HG03575 (cell line): ENCODE measurements at regions not wholly inside any gene's neighbourhood (a gene's known extent, or its start where the extent isn't known, plus 50 kb on each side); places are given as distances from the start of the nearest gene placed in this dataset.
"Not testable (repeated sequence)": the region's sequence is repeated elsewhere in the genome, so short reads cannot be mapped to it uniquely, and the experiment has no call there.

ENCODE experiments used
- ATAC-seq: cut with Tn5 transposase; IDR thresholded peaks from one replicate; pipeline ENCODE4 v1.9.1; 2021; ENCODE audit not compliant: unreplicated experiment, insufficient number of reproducible peaks, low FRiP score; ENCODE audit errors: extremely low read depth

GRCh38 chr2:166831930-166832329, 56.4 kb upstream of the XIRP2 start:
- no peak for ATAC-seq

- ATAC-seq = no peak
Observed at GRCh38 chr2:166825914-166826313, 62.4 kb upstream of the XIRP2 start.

DNA sequence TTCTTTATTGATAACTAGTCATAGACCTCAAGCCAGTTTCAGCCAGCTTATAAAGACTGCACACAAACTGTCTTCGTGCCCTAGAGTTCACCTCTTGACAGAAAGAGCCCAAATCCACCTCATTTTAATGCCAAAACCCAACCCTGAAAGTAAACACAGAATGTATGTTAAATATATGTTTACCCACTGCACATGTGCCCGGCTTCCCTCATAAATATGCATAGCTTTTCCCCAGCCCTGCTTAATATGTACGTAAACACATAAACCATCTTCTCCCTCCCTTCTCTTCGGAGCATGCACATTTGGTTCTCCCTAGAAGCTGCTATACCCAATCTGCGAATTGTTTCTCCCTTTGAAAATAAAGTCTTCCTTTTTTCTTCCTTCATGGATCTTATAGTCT, 73.9 kb upstream of the XIRP2 start:
- ATAC-seq = no peak

- ATAC-seq = no peak
Observed at GRCh38 chr2:166812166-166812891, 76.0 kb upstream of the XIRP2 start.

GRCh38 chr2:166805753-166806152, 82.5 kb upstream of the XIRP2 start:
- ATAC-seq = no peak

GRCh38 chr2:166803373-166804000, 84.8 kb upstream of the XIRP2 start:
- no peak for ATAC-seq

DNA sequence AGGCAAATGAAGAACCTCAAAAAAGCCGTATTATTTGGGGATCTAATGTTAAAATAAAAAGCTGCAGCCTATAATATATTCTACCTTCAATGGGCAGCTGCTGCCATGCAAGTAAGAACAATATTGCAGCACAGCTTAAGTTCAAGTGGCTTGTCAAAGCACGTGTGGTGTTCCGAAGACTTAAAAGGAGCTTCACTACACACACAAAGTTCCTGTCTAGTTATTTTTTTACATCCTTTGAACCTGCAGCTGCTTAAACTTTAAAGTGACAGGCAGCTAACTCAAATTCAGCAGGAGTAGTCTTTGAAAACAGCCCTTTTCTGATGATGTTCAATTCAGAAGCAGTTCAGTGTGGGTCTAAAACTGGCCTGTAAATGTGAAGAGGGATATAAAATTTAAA, 85.8 kb upstream of the XIRP2 start:
- ATAC-seq = no peak

GRCh38 chr2:166792808-166793207, 95.5 kb upstream of the XIRP2 start:
- no peak for ATAC-seq

DNA sequence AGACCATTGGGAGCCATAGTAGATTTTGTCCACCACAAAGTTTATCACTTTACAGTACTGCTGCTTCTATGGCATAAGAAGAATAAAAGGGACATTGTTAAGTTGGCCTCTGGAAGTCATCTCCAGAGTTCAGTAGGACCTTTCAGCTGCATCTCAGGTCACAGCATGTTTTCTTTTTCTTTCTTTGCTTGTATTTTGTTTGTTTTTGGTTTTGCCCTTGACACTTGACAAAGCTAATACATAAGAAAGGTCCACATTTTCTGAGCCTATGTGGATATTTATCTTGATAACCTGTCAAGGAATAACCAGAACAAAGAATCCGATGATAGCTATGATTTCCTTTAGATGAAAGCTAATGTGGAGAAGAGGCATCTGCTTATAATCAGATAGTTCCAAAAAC, 101.6 kb upstream of the XIRP2 start:
- ATAC-seq = no peak

DNA sequence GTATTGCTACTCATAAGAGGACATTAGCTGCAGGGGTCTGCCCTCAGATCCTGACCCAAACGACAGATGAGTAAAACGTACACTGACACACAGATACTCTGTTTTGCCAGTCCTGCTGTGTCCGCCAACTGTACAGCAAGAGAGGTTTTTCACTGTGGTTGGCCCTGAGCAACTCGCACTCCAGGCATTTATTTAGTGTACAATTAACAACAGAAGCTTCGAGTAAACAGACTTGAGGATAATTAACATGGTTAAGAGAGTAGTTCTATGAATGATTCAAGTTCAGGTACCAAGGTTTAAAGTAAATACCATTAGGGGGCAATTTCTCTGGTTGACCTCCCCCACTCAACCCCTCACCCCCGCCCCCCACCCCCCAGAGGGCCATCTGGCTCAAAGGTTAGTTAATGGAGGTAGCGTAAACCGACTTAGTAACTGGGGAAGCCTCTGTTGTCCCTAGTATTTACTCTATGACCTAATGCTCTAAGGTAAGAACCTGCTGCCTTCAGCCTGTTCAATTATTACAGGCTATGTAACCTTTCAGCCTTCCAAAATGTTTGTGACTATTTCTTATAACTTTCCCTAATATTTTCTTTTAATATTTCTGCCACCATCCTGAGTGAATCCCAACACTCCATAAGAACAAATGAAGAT, 103.9 kb upstream of the XIRP2 start:
- no peak for ATAC-seq

- no peak for ATAC-seq
Observed at GRCh38 chr2:166775176-166775575, 113.1 kb upstream of the XIRP2 start.

- no peak for ATAC-seq
Observed at GRCh38 chr2:166773308-166773949, 114.9 kb upstream of the XIRP2 start.

DNA sequence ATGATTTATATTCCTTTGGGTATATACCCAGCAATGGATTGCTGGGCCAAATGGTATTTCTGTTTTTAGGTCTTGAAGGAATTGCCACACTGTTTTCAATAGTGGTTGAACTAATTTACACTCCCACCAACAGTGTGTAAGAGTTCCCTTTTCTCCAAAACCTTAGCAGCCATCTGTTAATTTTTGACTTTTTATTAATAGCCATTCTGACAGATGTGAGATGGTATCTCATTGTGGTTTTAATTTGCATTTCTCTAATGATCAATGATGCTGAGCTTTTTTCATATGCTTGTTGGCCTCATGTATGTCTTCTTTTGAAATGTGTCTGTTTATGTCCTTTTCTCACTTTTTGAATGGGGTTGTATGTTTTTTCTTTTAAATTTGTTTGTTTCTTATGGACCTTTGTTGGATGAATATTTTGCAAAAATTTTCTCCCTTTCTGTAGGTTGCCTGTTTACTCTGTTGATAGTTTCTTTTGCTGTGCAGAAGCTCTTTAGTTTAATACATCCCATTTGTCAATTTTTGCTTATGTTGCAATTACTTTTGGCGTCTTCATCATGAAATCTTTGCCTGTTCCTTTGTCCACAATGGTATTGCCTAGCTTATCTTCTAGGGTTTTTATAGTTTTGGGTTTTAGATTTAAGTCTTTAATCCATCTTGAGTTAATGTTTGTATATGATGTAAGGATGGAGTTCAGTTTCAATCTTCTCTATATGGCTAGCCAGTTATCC, 119.7 kb upstream of the XIRP2 start:
- ATAC-seq = no peak

GRCh38 chr2:166766769-166767322, 121.4 kb upstream of the XIRP2 start:
- not testable (repeated sequence) for ATAC-seq

- ATAC-seq = no peak
Observed at GRCh38 chr2:166766220-166766619, 122.1 kb upstream of the XIRP2 start.

DNA sequence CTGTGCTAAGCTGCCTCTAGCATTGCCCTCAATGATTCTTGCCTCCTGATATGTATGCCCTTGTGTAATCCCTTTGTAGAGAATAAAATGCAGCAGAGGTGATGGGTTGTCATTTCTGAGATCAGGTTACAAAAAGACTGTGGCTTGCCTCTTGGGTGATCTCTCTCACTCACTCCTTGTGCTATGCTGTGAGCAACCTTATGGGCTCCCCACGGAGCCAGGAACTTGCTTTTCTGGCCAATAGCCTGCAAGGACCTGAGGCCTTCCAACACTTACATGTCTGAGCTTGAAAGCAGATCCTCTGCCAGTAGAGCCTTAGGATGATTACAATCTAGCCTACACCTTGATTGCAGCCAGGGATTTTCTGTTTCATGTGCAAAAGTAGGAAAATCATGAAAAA, 123.1 kb upstream of the XIRP2 start:
- ATAC-seq = no peak

- no peak for ATAC-seq
Observed at GRCh38 chr2:166764702-166765101, 123.6 kb upstream of the XIRP2 start.

DNA sequence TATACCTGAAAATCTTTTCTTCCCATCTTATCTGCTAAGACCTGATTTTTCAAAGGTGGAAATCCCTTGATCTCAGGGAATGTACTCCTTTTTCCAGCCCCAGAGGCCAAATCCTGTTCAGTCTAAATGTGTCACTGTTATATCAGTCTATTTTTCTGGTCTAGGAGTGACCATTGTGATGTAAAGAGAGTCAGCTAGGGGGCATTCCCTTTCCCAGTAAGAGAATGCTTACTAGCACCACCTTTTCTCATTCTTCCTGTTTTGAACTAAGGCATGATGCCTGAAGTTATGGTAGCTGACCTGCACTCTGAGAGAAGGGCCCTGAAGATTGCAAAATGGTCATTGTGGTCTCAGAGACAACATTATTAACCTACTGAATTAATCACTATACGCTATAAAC, 124.1 kb upstream of the XIRP2 start:
- ATAC-seq = no peak

DNA sequence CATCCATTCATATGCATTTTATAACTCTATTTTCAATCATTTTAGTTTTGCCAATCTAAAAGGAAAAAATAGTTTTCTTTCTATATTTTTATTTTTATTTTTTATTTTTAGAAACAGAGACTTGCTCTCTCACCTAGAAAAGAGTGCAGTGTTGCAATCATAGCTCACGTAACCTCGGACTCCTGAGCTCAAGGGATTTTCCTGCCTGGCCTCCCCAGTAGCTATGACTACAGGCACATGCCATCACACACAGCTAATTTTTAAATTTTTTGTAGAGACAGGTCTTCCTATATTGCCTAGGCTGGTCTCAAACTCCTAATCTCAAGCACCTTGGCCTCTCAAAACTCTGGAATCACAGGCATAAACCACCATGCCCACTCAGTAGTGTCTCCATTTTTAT, 125.5 kb upstream of the XIRP2 start:
- no peak for ATAC-seq
